COR-L47 (cell line): ENCODE measurements at regions not wholly inside any gene's neighbourhood (a gene's known extent, or its start where the extent isn't known, plus 50 kb on each side); places are given as distances from the start of the nearest gene placed in this dataset.

Experiments used
- DNase-seq: peaks from one replicate; lab custom pipeline; 2025; lab: John Stamatoyannopoulos, UW

DNA sequence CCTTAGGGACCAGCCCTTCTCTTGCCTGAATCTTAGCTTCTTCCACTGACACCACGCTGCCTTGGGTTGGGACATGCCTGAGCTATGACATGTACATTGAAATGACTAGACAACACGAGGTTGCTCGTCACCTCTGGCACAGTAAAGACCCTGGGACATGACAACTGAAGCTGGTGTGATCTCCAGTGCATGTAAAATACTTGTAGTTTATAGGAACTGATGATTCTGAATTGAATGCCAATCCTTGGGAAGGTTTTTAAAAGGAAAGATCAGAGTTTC is 100.7 kb upstream of the PGRMC2 start:
- DNase-seq, result no peak

DNA sequence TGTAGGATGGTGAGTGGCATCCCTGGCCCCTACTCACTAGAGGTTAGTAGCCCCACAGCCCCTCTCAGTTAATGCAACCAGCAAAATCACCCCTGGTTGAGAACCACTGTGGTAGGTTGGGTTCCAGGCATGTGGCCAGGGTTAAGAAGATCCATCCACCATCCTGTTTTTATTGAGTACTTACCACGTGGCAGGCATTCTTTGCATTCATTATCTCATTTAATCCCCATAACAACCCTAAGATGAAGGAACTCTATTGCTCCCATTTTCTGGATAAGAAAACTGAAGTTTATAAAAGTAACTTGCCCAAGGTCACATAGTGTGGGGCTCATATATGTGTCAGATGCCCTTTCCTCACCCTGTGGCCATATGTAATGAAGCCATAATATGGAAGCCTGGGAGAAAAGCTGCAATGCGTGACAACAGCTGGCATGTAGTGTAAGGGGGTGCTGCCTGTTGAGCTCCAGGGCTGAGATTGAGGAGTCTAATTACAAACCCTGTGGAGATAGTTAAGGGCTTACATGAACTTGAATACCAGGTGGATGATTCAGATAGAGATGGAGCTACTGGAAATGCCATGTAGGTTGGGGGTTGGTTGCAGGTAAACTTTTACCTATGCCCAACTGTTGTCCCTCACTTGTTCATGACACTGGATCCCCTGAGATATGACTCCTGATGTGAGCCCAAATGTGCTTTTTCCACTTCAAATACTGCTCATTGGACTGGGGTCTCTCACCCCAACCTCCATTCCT is 100.2 kb upstream of the PGRMC2 start:
- peak; percentile 4 for DNase-seq

DNA sequence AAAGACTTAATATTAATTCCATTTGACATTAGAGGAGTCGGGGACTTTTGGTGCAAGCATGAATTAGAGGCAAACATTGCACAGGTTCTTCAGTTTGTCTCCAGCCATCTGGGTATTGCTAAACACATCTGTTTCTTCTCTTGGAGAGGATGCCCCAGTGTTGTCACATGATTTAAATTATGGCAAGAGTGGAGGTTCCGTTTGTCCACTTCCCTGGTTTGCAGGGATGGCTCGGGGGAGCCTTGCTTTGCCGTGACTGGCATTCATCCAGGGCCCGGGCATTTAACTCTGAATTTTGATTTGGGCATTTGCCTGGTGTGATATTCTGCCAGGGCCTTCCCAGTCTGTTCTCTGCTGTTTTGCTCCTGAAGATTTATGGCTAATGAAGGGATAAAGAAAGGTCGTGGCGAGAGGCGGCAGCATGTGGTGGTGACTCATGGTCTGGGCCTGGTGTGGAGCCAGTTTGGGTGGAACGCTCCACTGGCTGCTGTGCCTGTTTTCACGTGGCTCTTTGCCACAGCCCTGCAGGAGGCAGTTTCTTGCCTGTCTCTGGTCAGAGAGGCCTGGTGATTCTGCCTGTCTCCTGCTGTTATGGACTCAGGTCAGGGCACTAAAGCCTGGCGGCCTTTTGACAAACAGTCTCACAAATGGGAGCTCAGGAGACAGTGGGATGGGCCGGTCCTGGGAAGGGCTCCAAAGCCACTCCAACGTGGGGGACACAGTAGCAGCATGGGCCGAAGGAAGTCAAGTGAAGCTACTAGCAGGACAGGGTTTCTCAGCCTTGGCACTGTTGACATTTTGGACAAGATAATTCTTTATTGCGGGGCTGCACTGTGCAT is 99.4 kb upstream of the PGRMC2 start:
- DNase-seq, result peak; percentile 89

- DNase-seq, result peak; percentile 63
These were observed 98.2 kb upstream of the PGRMC2 start for GRCh38 chr4:128385683-128386304.

GRCh38 chr4:128384765-128385598 is 97.4 kb upstream of the PGRMC2 start:
- no peak for DNase-seq

DNA sequence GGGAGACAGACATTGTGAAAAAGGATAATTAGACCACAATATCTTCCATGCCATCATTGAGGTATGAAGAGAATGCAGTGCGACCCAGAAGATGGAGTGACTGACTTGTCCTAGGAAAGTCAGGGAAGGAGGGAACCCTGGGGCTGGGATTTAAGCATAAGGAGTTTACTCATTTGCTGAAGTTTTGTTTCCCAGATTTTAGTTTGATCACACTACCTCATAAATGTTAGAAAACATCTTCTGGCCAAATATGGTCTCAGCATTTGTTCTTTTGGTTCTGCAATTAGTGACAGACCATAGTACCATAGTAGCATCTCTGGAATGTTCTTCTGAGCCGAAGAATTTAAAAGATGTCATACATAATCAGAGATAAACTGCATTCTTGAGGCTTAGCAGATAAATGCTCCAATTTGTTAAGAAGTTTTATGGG is 96.5 kb upstream of the PGRMC2 start:
- DNase-seq, result no peak

GRCh38 chr4:128381748-128382559 is 94.3 kb upstream of the PGRMC2 start:
- DNase-seq, result no peak

DNA sequence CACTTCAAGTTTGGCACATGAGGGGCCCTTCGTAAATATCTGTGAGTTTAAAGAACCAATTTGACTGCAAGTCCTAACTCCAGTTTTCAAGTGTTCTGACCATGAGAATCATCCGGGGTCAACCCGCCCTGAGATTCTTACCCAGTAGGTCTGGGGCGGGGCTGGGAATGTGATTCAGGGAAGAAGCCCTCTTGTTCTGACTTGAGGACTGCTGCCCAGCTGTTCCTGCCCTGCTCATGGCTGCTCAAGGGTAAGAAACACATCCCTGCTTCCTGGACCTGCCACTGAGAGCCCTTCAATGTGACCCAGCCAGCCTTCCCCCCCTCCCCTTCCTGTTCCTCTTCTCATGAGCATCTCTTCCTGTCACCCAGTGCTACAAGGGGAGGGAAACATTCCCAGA is 92.7 kb upstream of the PGRMC2 start:
- DNase-seq, result no peak

DNA sequence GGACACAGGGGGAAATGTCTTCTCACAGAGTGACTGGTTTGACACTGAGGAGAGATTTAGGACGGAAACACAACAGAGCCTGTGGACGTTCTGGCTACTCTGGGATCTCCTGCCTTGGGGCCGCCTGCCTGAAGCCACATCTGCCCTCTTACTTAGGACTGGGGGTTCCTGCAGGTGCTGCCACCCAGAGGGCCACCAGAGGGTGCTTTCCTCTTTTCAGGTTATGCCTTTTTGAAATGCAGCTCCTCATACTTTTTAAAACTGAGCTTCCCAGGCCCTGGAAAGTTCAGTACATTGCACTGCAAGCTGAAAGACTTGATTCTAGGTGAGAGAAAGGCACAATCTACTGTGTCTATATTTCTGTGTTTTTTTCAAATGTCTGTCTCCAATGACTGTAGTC is 92.2 kb upstream of the PGRMC2 start:
- peak; percentile 26 for DNase-seq

GRCh38 chr4:128378668-128379067 is 91.1 kb upstream of the PGRMC2 start:
- DNase-seq, result no peak

DNA sequence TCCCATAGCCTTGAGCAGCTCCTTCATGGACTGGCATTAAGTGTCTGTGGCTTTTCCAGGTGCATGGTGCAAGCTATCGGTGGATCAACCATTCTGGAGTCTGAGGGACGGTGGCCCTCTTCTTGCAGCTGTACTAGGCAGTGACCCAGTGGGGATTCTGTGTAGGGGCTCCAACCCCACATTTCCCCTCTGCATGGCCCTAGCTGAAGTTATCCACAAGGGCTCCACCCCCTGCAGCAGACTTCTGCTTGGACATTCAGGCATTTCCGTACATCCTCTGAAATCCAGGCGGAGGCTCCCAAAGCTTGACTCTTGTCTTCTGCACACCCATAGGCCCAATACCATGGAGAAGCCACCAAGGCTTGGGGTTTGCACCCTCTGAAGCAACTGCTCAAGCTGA is 89.3 kb upstream of the PGRMC2 start:
- no peak for DNase-seq

GRCh38 chr4:128376303-128376702 is 88.7 kb upstream of the PGRMC2 start:
- DNase-seq, result no peak

DNA sequence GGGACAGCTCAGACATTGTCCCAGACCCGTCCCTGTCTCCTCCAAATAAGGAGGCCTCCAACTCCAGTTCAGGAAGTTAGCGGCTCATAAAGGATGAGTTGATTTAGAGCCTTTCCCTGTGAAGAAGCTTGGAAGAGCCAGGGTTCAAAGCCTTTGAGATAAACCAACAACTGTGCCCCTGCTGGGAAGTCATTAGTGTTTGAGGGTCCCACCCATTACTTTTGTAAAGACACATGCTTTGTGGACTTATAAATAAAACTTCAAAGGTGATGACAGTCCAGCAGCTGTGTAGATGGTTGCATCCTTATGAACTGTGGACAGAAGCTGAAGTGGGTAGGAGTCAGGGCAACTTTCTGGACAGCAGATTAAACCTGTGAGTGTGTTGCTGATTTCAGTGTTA is 86.0 kb upstream of the PGRMC2 start:
- DNase-seq, result no peak

- no peak for DNase-seq
These were observed 84.3 kb upstream of the PGRMC2 start for GRCh38 chr4:128371876-128372275.

- no peak for DNase-seq
These were observed 83.6 kb upstream of the PGRMC2 start for GRCh38 chr4:128371001-128371777.

DNA sequence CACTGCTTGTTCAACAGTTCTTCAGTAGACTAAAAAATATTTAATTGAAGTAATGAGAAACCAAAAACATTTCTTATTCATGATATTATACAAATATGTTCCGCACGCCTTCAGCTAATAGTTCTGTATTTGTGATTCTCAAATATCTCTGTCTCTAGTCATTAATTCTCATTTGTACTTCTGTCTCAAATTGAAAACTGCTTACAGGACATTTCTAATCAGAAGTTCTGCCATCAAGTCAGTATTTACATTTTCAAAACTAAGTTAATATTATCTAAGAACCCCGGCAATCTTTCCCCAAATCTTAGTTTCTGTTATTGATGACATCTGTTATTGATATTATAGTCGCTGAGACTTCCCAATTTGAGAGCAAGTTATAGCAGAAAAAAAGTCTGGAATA is 78.6 kb upstream of the PGRMC2 start:
- DNase-seq, result no peak

GRCh38 chr4:128364565-128364964 is 77.0 kb upstream of the PGRMC2 start:
- DNase-seq, result no peak

DNA sequence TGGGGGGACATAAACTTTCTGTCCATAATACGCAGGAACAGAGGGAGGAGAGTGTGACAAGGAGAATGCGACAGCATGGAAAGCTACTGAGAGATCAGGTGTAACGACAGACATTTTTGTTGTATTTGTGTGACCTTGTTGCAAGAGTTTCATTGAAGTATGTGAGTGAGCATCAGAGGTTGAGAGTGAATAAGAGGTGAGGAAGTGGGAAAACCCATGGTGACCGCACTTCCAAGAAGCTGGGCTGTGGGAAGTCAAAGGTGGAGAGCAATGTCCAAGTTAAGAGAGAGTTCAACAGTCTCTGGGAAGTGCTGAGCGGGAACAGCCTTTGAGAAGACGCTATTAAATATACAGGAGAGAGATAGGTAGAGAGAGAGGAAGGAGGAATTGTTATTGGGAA is 76.4 kb upstream of the PGRMC2 start:
- DNase-seq, result no peak

DNA sequence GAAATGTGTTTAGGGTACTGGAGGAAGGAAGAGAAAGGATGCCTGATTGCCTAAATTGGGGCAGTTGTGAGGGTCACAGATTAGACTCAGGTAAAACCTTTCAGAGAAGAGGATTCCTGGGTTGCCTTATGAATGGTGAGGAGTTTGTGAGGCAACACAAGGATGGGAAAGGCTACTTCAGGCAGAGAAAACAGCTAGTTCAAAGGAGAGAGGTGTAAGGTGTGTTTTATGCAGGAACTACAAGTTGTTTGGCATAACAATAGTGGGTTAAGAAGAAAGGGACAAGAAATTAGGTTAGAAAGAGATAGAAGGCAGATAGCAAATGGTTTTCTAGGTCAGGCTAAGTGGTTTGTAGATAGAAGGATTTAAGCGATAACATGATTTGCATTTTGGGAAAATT is 75.1 kb upstream of the PGRMC2 start:
- DNase-seq, result no peak

DNA sequence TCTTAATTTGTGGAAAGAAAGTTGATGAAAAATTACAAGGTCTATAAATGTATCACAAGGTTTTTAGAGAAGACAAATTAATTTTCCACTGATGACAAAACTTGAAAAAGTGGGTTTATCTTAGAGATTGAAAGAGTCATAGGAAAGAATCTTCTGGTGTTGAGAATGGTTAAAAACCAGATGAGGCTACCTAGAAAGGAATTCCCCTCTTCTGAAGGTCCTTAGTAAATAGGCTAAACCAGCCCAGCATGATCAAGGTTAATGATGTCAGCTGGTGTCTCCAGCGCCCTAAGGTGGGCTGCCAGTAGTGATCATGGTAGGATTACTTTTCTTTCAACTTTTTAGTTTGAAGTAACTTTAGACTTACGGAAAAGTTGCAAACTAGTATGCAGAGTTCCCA is 71.8 kb upstream of the PGRMC2 start:
- no peak for DNase-seq

GRCh38 chr4:128358913-128359279 is 71.3 kb upstream of the PGRMC2 start:
- DNase-seq, result no peak
